ENCODE measurements at regions not wholly inside any gene's neighbourhood (a gene's known extent, or its start where the extent isn't known, plus 50 kb on each side); places are given as distances from the start of the nearest gene placed in this dataset.

DNA sequence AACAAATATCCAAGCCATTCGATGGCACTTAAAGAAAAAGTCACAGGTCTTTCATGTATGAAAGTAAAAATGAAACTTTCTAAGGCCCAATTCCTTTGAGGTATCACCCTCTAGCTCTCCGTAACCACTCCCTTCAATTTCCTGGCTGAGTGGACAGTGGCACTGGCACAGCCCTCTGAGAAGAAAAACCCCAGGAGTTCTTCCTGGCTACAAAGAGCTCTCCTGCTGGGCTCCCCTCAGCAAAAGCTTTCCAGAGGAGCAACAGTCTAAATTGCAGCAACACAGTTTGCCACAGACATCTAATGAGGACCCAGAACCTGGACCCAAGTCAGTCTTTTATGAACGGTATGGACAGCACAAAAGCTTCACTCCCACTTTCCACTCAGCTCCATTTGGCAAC, 71.8 kb downstream of the FUNDC1 start:
- DNase-seq (ENCODE audit: low read depth): no peak

DNA sequence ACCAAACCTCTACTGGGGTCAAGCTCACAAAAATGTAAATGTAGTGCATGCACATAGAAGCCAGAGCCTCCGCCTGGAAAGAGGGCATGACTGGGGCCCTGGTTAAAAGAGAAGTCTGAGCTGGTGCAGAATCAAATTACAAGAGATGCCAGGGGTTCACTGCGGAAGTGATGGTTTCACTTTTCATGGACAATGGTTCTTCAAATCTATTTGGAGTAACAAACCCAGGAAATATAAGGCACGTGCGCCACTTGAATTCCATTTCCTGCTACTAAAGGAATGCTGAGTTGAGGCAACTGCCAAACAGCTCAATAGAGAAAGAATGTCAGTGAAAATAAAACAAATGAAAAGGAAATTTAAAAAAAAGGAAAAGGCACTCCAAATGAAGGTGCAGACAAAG, 79.8 kb downstream of the FUNDC1 start:
- peak; percentile 11 for DNase-seq (ENCODE audit: low read depth)

DNA sequence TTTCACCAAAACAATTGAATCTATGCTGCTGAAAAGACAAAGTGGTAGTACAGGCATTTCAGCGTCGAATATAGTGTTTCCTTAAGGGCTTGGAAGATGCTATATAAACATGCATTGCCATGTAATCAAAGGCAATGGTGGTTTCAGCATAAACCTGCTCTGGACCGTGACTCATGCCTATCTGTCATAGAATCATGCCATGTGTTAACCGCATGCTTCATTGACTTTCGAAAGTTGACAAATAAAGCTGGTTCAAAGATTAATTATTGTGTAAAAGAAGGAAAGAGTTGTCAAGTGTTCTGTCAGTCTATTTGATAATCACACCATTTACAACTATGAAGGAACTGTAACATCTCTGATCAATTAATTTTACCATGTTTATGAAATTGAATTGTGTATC, 83.2 kb downstream of the FUNDC1 start:
- DNase-seq (ENCODE audit: low read depth): no peak

DNA sequence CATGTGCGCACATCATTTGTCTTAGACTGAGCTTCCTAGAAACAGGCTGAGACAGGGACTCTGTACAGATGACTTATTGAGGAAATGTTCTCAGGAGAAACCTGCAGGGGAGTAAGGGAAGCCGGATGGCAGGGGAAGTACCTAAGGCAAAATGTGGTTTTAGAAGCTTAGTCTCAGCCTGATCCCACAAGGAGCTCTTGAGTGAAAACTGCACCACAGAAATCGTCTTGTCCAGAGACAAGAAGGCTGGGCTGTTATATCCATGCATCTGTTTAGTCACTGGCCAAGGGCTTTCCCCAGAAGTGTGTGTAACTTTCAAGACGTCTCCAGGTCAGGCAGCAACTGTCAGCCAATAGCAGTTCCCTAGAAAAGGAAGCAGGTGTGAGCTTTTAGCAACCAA, 86.0 kb downstream of the FUNDC1 start:
- DNase-seq (ENCODE audit: low read depth): no peak

DNA sequence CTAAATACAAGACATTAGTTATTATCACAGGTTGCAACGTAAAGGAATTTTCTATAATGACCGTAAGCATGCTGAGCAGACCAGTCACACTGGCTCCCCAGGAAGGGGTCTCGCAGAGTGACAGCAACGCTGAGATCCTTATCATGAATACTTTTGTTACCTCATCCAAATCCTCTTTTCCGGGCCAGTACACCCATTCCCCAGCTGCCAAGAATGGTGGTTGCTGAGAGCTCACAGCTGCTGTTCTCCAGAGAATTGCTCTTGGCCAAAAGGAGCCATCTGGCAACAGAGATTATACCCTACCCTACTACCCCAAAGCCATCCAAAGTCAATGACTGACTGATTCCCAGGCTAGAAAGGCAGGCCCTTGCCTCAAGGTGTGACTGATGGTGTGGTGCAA, 91.6 kb downstream of the FUNDC1 start:
- DNase-seq (ENCODE audit: low read depth): no peak

DNA sequence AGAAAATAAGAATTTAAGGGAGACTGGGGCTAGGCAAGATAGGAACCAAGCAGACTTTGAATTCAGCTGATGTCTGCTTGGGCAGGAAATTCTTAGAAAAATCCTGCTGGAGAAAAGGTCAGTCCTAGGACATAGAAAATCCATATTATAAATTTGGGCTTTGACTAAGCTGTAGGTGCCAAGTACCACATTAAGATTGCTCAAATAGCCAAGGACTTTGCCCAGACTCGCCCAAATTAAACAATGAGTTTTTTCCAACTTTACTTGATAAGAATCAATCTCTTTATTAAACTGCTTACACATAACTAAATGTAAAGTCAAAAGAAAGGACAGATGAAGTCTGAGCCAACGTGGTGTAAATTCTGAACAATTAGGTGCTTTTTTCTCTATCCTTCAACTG, 95.4 kb downstream of the FUNDC1 start:
- no peak for DNase-seq (ENCODE audit: low read depth)

DNA sequence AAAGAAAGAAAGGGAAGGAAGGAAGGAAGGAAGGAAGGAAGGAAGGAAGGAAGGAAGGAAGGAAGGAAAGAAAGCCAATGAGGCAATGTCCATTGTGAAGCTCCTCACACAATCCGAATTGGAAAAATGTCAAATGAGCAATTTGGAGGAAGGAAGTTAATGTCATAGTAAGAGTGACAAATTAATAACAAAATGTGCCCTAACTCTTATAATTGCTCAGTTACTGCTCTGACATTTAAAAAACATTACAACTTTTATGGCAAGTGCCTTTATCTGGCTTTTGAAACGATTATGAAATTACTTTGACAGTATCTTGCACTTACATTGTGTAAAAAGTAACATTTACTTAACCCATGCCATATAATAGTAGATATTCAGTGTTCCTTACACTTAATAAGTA, 96.5 kb upstream of the EFHC2 start:
- no peak for DNase-seq (ENCODE audit: low read depth)

DNA sequence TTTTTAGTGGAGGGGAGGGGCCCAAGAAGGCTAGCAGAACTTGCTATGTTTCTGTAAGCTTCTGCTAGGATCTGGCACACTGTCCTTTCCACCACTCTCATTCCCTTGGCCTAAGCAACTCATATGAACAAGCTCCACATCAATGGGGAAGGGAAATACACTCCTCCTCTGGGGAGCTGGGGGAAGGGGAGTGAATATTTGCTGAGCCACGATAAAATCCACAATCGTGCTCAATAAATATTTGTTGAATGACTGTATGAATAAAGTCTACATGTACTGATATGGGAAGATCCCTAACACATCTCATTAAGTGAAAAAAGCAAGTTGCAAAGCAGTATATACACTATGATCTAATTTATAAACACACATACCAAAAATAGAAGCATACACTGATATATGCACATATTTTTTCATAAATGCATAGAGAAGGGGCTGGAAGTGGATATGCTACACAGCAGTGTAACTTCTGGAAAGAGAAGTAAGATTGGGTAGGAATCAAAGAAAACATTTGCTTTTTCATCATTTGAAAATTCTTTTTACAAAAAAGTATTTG, 95.8 kb upstream of the EFHC2 start:
- DNase-seq (ENCODE audit: low read depth): no peak

DNA sequence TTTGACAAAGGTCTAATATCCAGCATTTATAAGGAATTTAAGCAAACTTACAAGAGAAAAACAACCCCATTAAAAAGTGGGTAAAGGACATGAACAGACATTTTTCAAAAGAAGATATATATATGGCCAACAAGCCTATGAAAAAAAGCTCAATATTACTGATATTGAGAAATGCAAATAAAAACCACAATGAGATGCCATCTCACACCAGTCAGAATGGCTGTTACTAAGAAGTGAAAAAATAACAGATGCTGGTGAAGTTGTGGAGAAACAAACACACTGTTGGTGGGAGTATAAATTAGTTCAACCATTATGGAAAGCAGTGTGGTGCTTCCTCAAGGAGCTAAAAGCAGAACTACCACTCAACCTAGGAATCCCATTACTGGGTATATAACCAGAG, 91.6 kb upstream of the EFHC2 start:
- no peak for DNase-seq (ENCODE audit: low read depth)

DNA sequence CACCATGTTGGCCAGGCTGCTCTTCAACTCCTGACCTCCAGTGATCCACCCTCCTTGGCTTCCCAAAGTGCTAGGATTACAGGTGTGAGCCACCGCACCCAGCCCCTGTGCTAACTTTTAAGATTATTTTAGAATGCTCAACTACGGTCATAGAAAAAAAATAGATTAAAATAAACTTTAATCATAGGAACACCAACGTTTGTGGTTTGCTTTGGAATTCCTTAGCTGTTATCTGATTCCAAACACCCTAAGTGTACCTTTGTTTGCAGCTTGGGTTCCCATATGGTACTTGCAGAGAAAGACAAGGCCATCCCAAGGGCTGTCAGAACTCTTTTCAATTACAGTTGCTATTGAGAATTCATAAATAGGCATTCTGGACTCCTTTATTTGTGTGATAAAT, 90.1 kb upstream of the EFHC2 start:
- DNase-seq (ENCODE audit: low read depth): no peak

DNA sequence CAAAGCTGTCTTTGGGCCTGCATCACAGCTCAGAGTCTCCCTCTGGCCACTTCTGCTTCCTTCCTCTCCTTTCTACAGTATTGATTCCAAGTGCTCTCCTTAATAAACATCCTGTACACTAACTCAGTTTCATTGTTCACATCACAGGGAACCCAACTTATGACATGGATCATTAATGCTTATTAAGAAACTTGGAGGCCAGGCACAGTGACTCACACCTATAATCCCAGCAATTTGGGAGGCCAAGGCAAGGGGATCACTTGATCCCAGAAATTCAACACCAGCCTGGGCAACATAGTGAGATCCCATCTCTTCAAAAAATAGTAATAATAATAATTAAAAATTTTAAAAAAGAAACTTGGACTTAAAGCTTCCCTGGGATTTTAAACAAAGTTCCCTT, 89.2 kb upstream of the EFHC2 start:
- no peak for DNase-seq (ENCODE audit: low read depth)

DNA sequence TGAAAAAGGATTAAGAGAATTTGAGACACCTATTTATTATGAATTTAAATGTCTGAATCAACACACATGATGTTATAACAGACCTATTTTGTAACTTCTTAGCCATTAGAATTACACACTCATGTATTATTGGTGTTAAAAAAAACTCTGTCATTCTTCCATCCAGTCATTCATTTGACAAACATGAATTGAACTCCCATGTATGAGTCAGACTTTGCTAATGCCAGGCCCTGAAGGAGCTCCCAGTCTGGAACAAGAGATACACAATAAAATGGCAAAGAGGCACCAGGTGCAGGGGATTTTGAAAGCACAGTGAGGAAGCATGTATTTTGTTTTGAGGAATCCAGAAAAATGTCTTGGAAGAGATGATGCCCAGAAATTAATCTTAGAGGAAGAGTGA, 87.7 kb upstream of the EFHC2 start:
- peak; percentile 28 for DNase-seq (ENCODE audit: low read depth)

DNA sequence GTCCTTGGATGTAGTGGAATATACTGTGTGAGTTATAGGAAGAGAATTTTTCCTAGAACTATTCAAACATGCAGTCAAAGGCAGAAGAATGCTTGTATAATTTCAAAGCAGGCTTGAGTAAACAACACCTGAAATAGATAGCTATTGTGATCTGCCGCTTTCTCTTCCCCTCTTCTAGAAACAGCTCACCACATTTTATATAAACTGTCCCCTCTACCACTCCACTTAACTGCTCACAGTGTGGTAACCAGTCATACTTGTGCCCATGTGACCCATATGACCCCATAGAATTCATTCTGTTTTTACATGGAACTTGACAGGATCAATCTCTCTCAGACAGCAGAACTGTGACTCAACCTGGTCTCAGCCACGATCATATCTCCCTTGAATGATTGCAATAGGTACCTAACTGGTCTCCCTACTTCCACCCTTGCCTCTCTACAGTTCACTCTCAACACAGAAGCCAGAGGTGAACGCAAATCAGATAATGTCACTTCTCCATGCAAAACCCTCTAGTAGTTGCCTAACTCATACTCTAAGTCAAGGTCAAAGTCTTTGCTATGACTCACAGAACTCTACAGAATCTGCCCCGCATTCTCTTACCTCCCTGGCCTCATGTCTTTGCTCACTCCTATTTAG, 85.6 kb upstream of the EFHC2 start:
- no peak for DNase-seq (ENCODE audit: low read depth)

DNA sequence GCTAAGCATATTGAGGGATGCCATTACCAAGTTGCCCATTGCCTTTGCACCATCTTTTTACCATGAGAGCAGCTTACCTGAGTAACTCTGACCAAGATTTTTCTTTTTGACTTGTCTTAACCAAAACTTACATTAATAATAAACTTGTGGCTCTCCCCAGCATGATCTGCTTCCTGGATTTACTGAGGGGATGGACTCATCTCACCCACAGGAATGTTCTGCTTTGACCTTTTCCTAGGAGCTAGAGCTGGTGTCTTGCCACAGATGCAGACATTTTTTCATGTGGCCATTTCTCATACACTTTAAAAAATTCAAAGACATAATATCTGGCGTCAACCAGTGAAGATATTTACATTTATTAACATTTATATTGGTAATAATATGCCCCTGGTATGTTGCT, 79.2 kb upstream of the EFHC2 start:
- peak; percentile 49 for DNase-seq (ENCODE audit: low read depth)

DNA sequence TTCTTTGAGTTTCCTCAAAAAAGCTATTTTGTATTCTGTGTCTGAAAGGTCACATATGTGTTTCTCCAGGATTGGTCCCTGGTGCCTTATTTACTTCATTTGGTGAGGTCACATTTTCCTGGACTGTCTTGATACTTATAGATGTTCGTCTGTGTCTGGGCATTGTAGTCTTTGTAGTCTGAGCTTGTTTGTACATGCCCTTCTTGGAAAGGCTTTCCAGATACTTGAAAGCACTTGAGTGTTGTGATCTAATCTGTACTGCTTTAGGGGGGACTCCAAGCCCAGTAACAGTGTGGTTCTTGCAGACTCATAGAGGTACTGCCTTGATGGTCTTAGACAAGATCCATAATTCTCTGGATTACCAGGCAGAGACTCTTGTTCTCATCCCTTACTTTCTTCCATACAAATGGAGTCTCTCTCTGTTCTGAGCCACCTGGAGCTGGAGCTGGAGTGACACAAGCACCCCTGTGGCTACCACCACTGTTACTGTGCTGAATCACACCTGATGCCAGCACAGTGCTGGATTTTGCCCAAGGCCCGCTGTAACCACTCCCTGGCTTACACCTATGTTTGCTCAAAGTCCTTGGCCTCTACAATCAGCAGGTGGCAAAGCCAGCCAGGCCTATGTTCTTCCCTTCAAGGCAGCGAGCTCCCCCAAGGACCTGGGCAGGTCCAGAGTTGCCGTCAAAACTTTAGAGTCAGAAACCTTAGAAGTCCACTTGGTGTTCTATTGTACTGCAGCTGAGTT, 72.3 kb upstream of the EFHC2 start:
- DNase-seq (ENCODE audit: low read depth): no peak

DNA sequence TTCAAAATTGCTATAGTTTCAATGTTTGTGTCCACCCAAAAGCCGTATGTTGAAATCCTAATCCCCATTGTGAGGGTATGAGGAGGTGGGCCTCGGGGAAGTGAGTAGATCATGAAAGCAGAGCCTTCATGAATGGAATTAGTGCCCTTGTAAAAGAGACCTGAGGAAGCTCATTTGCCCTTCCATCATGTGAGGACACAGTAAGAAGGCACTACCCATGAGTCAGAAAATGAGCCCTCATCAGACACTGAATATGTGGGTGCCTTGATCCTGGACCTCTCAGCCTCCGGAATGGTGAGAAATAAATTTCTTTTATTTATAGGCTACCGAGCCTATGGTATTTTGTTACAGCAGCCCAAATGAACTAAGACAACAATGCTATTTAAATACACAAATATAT, 57.7 kb upstream of the EFHC2 start:
- DNase-seq (ENCODE audit: low read depth): peak; percentile 5

DNA sequence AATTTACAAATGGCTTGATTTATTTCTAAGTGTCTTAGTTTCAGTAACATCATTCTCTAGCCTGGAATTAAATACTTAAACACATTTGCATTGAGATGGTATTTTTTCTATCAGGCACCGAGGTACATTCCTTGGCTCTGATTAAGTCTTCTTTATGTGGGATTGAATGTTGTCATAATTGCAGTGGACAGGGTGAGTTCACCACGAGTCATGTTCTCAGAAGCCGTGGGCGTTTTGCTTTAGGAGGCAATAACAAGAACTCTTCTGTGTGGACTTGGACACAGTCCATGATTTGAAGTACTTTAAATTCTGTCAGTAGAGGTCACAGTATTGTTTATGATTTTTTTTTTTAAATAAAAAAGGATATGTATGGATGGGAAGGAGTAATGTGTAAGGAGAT, 57.1 kb upstream of the EFHC2 start:
- DNase-seq (ENCODE audit: low read depth): peak; percentile 95

DNA sequence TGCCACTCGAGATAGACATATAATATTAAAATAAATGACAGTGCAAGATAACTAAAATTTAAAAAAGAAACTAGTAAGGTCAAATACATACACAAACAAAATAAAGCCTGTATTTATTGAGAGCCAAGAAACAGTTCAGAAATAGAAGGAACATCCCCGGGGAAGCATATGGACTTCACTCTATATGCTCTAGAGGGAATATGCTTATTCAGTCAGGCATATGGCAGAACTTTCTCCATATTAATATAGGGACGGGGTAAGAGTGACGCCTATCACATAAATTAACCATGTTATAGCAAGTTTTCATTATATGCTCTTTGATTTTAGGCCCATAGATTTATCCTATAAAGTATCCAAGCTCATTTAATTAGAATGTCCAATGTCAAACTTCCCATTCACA, 56.7 kb upstream of the EFHC2 start:
- no peak for DNase-seq (ENCODE audit: low read depth)
